Karpas-422 (cell line): ENCODE measurements at regions not wholly inside any gene's neighbourhood (a gene's known extent, or its start where the extent isn't known, plus 50 kb on each side); places are given as distances from the start of the nearest gene placed in this dataset.

Experiments used
- DNase-seq: peaks from one replicate; pipeline ENCODE4 v3.0.0-alpha.2; 2015
- H2AFZ ChIP-seq: fragments of 200-600 bp; sonication (generic); 2 replicates; pipeline ENCODE4 v1.6.1; 2014; ENCODE audit warnings: antibody characterized with exemption, low read length, mixed read lengths
- H3K27ac ChIP-seq: fragments of 200-600 bp; sonication (generic); 2 replicates; pipeline ENCODE4 v1.5.1; 2014; ENCODE audit warnings: mild to moderate bottlenecking, low read length, moderate library complexity
- H3K27me3 ChIP-seq: fragments of 200-600 bp; sonication (generic); 2 replicates; pipeline ENCODE4 v1.6.1; 2014; ENCODE audit warnings: low read length, mixed read lengths
- H3K36me3 ChIP-seq: fragments of 200-600 bp; sonication (generic); 2 replicates; pipeline ENCODE4 v1.6.1; 2014; ENCODE audit warnings: low read length, mixed read lengths; ENCODE audit not compliant: insufficient read depth
- H3K4me1 ChIP-seq: fragments of 200-600 bp; sonication (generic); 2 replicates; pipeline ENCODE4 v1.6.1; 2014; ENCODE audit warnings: mild to moderate bottlenecking, low read length, mixed read lengths
- H3K4me2 ChIP-seq: fragments of 200-600 bp; sonication (generic); 2 replicates; pipeline ENCODE4 v1.6.1; 2014; ENCODE audit warnings: low read length, low read depth, mild to moderate bottlenecking; ENCODE audit not compliant: poor library complexity, severe bottlenecking
- H3K4me3 ChIP-seq: fragments of 200-600 bp; sonication (generic); 2 replicates; pipeline ENCODE4 v1.5.1; 2014; ENCODE audit warnings: mild to moderate bottlenecking, antibody characterized with exemption, low read length, mixed read lengths
- H3K79me2 ChIP-seq: fragments of 200-600 bp; sonication (generic); 2 replicates; pipeline ENCODE4 v1.6.1; 2014; ENCODE audit warnings: mild to moderate bottlenecking, low read length, mixed read lengths
- H3K9ac ChIP-seq: fragments of 200-600 bp; sonication (generic); 2 replicates; pipeline ENCODE4 v1.6.0; 2014; ENCODE audit warnings: low read length
- H3K9me2 ChIP-seq: fragments of 200-600 bp; sonication (generic), shearing (Covaris generic); replicated peaks from 2 replicates; pipeline ENCODE4 v1.6.0; 2014; ENCODE audit warnings: mild to moderate bottlenecking, low read length, moderate library complexity; ENCODE audit not compliant: insufficient read depth
- H3K9me3 ChIP-seq: fragments of 300-700, 200-600 bp; sonication (generic); 2 replicates; pipeline ENCODE4 v1.6.1; 2014; ENCODE audit warnings: low read length, mixed read lengths
- H4K20me1 ChIP-seq: fragments of 200-600 bp; sonication (generic); 2 replicates; pipeline ENCODE4 v1.6.1; 2014; ENCODE audit warnings: mild to moderate bottlenecking, antibody characterized with exemption, low read length, low read depth; ENCODE audit not compliant: insufficient read depth

DNA sequence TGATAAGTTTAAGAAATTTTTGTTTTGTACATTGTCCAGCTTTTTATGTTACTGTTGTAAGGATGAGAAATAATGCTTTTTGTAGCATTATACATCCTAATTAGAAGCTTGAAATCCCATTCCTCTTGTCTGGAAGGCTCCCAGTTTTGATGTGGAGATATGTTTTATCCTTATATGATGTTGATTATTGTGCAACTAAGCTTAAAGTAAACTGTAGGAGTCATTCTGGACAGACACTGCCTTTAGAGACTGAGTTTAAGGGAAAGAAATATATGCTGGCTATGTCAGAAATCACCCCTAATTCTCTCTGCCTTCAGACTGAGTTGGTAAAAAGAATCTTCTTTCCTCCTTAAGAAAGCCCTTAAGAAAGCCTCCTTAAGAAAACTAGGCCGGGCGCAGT is 670.4 kb downstream of the ZPLD1 start:
- no peaks in the 10 kb centered on the region for H3K79me2 ChIP-seq
- no peak for DNase-seq
- H4K20me1 ChIP-seq, result no peaks in the 10 kb centered on the region
- H2AFZ ChIP-seq, result no peak overlapping the region
- H3K9me2 ChIP-seq, result no peaks in the 10 kb centered on the region
- no peaks in the 10 kb centered on the region for H3K36me3 ChIP-seq
- H3K27me3 ChIP-seq, result no peaks in the 10 kb centered on the region
- H3K4me1 ChIP-seq, result no peaks in the 10 kb centered on the region
- H3K4me3 ChIP-seq, result no peak overlapping the region
- H3K9ac ChIP-seq, result no peak overlapping the region
- H3K4me2 ChIP-seq, result no peak overlapping the region
- H3K9me3 ChIP-seq, result peaks cover 16% of the 10 kb centered on the region
- H3K27ac ChIP-seq, result no peak overlapping the region

DNA sequence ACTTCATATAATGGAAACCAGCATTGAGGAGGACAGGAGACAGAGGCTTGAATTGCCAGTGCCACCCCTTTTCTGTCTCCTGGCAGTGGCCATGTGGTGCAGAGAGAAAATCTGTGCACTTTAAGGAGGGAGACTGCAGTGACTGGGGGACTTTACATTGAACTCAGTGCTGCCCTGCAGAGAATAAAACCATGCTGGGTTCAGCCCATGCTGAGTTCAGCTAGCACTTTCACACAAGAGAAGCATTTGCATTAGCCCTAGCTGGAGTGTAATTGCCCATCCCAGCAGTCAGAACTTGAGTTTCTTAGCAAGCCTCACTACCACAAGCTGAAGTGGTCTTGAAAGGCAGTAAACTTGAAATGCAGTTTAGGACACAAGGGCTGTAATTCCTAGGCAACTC is 677.5 kb downstream of the ZPLD1 start:
- H3K4me2 ChIP-seq, result no peak overlapping the region
- H3K27me3 ChIP-seq, result no peaks in the 10 kb centered on the region
- H3K4me1 ChIP-seq, result no peaks in the 10 kb centered on the region
- H3K36me3 ChIP-seq, result no peaks in the 10 kb centered on the region
- H4K20me1 ChIP-seq, result no peaks in the 10 kb centered on the region
- H3K9me2 ChIP-seq, result no peaks in the 10 kb centered on the region
- no peak overlapping the region for H2AFZ ChIP-seq
- H3K4me3 ChIP-seq, result no peak overlapping the region
- H3K9ac ChIP-seq, result no peak overlapping the region
- no peak for DNase-seq
- H3K79me2 ChIP-seq, result no peaks in the 10 kb centered on the region
- H3K9me3 ChIP-seq, result peaks cover 33% of the 10 kb centered on the region
- H3K27ac ChIP-seq, result no peak overlapping the region

DNA sequence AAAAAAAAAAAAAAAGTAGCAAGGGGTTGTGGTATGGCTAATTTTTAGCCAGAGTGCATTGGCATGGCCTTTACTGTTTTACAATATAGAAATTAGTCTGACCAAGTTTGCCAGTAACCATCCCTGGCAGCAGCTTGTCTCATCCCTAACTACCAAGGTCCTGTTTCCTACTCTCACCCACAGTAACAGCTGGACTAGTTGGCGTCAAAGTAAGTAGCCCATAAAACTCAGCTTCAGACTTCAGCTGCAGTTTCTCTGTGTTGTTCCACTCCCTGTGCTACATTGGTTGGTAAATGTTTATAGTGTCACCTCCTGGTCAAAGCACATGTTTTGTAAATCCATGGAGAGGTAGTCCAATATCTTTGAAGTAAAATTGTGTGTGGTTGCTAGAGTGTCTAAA is 691.3 kb downstream of the ZPLD1 start:
- Histone ChIP-seq H3K4me2 (no peak overlapping the region), H3K9me2 (no peaks in the 10 kb centered on the region), H3K4me1 (no peaks in the 10 kb centered on the region), H3K27me3 (no peaks in the 10 kb centered on the region), H3K9me3 (peaks cover 7% of the 10 kb centered on the region; the same call in 1 of the 2 replicates), H4K20me1 (no peaks in the 10 kb centered on the region), H3K4me3 (no peak overlapping the region), H3K79me2 (no peaks in the 10 kb centered on the region), H3K9ac (no peak overlapping the region), H2AFZ (no peak overlapping the region), H3K36me3 (no peaks in the 10 kb centered on the region), H3K27ac (no peak overlapping the region)
- DNase-seq, result no peak

DNA sequence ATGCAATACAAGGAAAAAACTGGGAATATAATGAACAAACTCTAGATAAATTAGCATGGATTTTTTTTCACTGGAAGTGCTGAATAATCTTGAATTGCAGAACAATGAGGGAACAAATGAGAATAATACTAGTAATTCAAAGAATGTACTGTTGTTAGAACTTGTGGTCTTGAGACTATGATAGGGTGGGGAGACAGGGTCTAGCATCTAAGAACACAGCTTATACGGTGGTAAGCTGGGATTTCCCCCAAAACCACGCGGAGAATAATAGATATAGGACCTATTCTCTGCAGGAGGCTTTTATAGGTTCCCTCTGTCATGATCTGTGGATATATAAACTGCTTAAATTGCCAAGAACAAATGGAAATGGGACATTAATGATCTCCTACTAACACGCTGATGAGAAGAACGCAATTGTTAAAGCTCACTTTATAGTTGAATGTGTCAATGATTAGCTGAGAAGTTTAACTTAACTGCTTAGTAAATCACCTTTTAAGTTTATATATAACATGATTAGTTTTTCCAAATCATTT is 692.3 kb downstream of the ZPLD1 start:
- H3K36me3 ChIP-seq, result no peaks in the 10 kb centered on the region
- H2AFZ ChIP-seq, result no peak overlapping the region
- H3K4me2 ChIP-seq, result no peak overlapping the region
- no peak overlapping the region for H3K27ac ChIP-seq
- no peak overlapping the region for H3K4me3 ChIP-seq
- no peaks in the 10 kb centered on the region for H3K79me2 ChIP-seq
- no peaks in the 10 kb centered on the region for H3K27me3 ChIP-seq
- H3K9me2 ChIP-seq, result no peaks in the 10 kb centered on the region
- peaks cover 7% of the 10 kb centered on the region; the same call in 1 of the 2 replicates for H3K9me3 ChIP-seq
- no peak for DNase-seq
- no peaks in the 10 kb centered on the region for H3K4me1 ChIP-seq
- H4K20me1 ChIP-seq, result no peaks in the 10 kb centered on the region
- H3K9ac ChIP-seq, result no peak overlapping the region

DNA sequence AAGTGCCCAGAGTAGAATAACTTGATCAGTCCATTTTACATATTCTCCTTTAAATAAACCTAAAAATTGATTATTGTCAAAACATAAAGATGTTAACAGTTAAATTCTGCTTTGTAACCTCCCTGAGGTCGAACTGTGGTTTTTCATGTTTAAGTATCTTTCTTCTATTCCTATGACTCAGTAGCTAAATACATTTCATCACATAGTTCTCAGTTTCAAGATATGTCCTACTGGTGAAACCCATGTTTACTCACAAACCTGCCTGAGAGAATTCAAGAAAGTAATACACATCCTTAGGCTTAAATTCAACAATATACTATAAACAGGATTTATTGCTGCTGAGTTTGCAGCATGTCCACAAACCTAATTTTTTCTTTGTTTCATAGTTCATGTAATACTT is 692.9 kb downstream of the ZPLD1 start:
- Histone ChIP-seq H3K27ac (no peak overlapping the region), H3K27me3 (no peaks in the 10 kb centered on the region), H3K9me2 (no peaks in the 10 kb centered on the region), H3K9ac (no peak overlapping the region), H3K79me2 (no peaks in the 10 kb centered on the region), H3K4me3 (no peak overlapping the region), H3K4me2 (no peak overlapping the region), H3K4me1 (no peaks in the 10 kb centered on the region), H3K36me3 (no peaks in the 10 kb centered on the region), H4K20me1 (no peaks in the 10 kb centered on the region), H2AFZ (no peak overlapping the region), H3K9me3 (peaks cover 7% of the 10 kb centered on the region; the same call in 1 of the 2 replicates)
- no peak for DNase-seq

DNA sequence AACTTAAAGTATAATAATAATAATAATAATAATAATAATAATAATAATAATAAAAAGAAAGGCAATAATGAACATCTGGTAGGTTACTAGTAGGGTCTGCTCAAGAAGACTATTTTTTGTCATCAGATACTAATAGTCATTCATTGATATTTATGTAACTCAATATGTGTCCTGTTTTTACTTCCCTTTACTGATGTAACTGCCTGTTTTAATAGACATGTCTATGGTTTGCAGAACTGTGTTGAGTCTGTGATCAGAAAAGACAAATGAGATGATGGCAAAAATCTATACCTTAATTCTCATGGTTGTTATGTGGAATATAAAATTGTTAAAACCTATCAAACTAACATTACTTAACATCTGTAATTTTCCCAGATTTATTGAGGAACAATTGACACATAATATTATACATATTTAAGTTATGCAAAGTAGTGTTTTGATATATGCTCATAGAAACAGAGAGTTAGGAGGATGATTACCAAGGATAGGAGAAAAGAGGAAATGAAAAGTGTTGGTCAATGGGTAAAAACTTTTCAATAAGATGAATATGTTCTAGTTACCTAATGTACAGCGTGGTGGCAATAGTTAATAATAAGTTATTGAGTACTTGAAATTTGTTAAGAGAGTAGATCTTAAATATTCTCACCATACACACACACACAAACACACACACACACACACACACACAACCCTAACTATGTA is 699.4 kb downstream of the ZPLD1 start:
- DNase-seq, result no peak
- Histone ChIP-seq H3K79me2 (no peaks in the 10 kb centered on the region), H3K9me3 (peaks cover 4% of the 10 kb centered on the region; the same call in 1 of the 2 replicates), H3K36me3 (no peaks in the 10 kb centered on the region), H2AFZ (no peak overlapping the region), H3K27me3 (no peaks in the 10 kb centered on the region), H3K9ac (no peak overlapping the region), H3K4me2 (no peak overlapping the region), H4K20me1 (no peaks in the 10 kb centered on the region), H3K27ac (no peak overlapping the region), H3K4me1 (no peaks in the 10 kb centered on the region), H3K9me2 (no peaks in the 10 kb centered on the region), H3K4me3 (no peak overlapping the region)

DNA sequence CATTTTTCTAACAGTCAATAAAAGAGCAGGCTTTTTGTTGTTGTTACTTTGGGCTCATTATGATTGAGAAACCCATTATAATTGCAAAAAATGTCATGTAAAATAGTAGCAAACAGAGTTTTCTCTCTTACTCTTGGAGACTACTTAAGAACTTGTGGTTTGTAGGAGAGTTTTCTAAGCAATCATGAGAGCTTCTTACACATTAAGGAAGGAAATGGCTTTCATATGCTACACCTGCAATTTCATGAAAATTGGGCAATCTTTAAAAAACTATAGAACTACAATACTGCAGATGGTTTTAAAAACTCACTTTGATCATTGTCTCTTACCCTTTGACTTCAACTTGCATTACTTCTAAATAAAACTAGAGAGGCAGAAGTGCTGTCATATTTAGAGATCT is 701.8 kb downstream of the ZPLD1 start:
- no peaks in the 10 kb centered on the region for H4K20me1 ChIP-seq
- no peaks in the 10 kb centered on the region for H3K36me3 ChIP-seq
- no peak overlapping the region for H3K4me3 ChIP-seq
- H3K27ac ChIP-seq, result no peak overlapping the region
- H3K27me3 ChIP-seq, result no peaks in the 10 kb centered on the region
- no peak overlapping the region for H3K9ac ChIP-seq
- no peaks in the 10 kb centered on the region for H3K79me2 ChIP-seq
- no peak overlapping the region for H2AFZ ChIP-seq
- H3K9me3 ChIP-seq, result peaks cover 4% of the 10 kb centered on the region; the same call in 1 of the 2 replicates
- no peak for DNase-seq
- no peaks in the 10 kb centered on the region for H3K9me2 ChIP-seq
- no peak overlapping the region for H3K4me2 ChIP-seq
- H3K4me1 ChIP-seq, result no peaks in the 10 kb centered on the region

DNA sequence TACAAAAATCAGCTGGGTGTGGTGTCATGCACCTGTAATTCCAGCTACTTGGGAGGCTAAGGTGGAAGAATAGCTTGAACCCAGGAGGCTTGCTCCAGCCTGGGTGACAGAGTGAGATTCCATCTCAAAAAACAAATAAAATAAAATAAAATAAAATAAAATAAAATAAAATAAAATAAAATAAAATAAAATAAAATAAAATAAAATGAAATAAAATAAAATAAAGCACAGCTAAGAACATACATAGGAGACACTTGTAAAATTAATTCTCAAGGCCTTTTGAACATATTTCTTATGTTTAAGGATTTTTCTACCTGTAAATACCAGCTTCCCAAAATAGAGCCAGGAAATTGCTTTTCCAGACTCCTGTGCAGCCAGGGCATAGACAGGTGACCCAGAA is 703.0 kb downstream of the ZPLD1 start:
- Histone ChIP-seq H3K9me3 (peaks cover 4% of the 10 kb centered on the region; the same call in 1 of the 2 replicates), H3K9ac (no peak overlapping the region), H4K20me1 (no peaks in the 10 kb centered on the region), H3K79me2 (no peaks in the 10 kb centered on the region), H3K27ac (no peak overlapping the region), H3K4me1 (no peaks in the 10 kb centered on the region), H3K4me3 (no peak overlapping the region), H3K4me2 (no peak overlapping the region), H3K27me3 (no peaks in the 10 kb centered on the region), H3K9me2 (no peaks in the 10 kb centered on the region), H3K36me3 (no peaks in the 10 kb centered on the region), H2AFZ (no peak overlapping the region)
- no peak for DNase-seq
